IPS DF 4.7 (cell line): ENCODE measurements at regions not wholly inside any gene's neighbourhood (a gene's known extent, or its start where the extent isn't known, plus 50 kb on each side); places are given as distances from the start of the nearest gene placed in this dataset.
"Not testable (repeated sequence)": the region's sequence is repeated elsewhere in the genome, so short reads cannot be mapped to it uniquely, and the experiment has no call there.

Source experiments
- DNase-seq: peaks from one replicate; pipeline ENCODE4 v3.0.0-alpha.2; 2013; ENCODE audit warnings: low spot score; ENCODE audit errors: extremely low read depth

DNA sequence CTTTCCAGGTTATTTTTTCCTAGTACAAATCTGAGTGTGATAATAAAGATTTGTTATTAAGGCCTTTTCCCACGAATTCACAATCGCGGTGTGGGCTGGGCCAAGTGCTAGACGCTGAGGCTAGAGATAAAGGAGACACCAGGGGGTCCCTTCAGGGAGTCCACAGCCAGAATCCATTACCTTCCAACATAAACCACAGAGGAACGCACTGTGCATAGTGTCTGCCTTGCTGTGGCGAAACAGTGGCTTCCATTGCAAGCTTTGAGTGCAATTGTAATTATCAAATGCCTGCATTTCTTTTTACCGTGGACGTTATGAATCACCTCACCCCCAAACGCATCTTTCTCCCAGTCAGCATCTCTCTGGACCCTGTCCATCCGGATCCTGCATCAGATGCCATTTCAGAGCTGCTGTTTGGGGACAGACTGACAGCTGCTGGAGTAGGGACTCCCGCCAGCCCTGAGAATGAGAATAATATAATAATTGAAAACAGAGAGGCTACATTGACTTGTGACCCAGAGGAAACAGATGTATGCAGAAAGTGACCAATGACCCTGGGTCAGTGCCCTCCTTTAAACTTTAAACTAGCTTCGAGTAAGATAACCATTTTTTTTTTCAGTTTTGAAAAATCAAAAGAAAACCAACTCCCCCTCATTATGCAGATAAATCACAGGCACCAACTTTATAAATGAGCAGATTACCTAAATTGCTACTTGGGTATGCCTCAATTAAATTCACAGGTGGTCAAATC is 456.2 kb upstream of the NRP1 start:
- DNase-seq, result no peak

DNA sequence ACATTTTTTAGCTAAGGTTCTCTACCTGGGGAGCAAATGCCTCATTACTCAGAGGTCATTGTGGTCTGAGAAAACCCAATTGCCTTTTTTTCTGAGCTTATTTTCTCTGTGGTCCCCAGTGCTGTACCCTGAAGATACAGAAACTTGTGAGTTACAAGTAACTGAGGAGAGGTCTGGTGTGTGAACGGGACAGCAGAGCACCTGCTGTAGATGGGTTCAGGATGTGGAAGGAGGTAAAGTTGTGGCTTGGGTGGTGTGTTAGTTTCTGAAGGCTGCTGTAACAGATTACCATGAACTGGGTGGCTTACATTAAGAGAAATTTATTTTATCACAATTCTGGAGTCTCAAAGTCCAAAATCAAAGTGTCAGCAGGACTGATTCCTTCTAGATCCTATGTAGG is 449.1 kb upstream of the NRP1 start:
- no peak for DNase-seq

DNA sequence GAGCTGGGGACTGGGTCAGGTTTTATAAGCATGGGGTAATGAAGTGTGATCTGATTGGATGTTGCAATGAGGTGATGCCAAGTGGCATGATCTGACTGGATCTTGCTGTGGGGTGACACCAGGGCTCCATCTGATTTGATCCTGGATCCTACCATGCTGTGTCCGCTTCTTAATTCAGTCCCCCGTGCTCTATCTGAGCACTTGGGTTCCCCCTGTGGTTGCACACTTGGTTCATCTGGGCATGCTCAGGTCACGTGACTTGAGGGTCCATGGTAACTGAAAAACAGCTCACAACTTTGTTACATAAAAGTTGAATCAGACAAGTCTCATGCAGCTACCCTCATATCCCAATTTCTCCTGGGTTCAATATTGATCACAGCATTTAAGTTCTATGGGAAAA is 448.6 kb upstream of the NRP1 start:
- DNase-seq, result no peak

DNA sequence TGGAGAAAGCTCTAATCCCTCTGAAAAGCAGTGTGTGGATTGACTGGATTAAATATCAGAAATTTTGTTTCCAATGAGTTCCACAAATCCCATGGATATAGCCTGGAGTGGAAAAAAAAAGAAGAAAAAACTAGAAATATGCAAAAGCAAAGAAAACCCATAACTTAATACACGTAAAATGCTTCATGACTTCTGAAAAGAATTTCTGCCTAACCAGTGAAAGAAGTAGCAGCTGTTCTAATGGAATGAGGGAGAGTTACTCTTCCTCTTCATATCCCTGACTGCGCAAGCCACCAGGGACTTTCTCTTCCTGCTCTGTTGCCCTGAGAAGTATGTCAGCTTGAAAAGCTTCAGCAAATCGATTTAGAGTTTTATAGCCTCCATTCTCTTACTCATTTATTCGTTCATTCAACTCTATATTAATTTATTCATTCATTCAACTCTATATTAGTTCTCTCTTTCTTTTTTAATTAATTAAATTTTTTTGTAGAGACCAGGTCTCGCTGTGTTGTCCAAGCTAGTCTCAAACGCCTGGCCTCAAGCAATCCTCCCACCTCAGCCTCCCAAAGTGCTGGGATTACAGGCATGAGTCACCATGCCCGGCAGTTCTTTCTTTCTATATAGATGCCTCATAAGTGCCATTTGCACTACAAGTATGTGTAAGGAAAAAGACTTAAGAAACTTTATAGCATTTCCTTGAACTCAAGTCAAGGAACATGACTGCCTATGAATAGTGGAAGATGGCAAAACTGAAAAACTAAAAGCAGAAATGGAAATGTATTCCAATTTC is 447.3 kb upstream of the NRP1 start:
- DNase-seq, result no peak

DNA sequence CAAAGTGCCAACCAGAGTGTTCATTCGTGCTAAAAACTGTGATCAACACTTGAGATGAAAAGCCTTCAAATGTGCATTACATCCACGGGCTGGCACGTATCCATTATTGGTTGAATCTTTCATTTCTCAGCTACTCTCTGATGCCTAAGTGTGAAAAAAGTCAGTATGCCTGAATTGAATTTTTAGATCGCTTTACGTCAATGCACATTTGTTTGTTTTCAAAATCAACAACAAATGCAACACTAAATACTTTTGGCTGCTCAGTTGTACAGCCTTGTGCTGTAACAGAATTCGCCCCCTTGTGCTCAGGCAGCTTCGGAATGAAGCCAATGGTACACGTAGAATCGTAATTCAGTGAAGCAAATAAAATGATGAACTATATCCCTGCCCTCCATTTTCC is 446.5 kb upstream of the NRP1 start:
- no peak for DNase-seq

GRCh38 chr10:33777223-33777622 is 442.8 kb upstream of the NRP1 start:
- no peak for DNase-seq

GRCh38 chr10:33776419-33777070 is 442.1 kb upstream of the NRP1 start:
- no peak for DNase-seq

DNA sequence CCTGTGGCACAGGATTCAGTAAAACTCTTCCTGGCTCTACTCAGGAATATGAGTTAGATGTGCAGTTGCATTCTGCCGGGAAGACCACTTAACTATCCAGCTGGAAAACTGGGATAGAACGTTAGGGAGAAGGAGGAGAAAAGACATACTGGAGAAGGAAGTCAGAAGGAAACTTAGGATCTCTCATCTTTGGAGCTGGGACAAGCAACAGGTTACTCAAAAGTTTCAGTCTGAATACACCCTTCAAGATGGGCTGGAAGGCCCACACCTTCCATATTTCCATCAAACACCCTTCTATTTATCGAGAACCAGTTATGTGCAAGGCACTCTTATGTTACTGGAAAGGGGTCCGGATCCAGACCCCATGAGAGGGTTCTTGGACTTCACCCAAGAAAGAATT is 440.4 kb upstream of the NRP1 start:
- DNase-seq, result no peak

- no peak for DNase-seq
Observed at GRCh38 chr10:33773886-33774480, 439.5 kb upstream of the NRP1 start.

GRCh38 chr10:33773253-33773573 is 438.7 kb upstream of the NRP1 start:
- DNase-seq, result no peak

GRCh38 chr10:33772370-33773252 is 438.1 kb upstream of the NRP1 start:
- DNase-seq, result peak; percentile 56

GRCh38 chr10:33771856-33772255 is 437.4 kb upstream of the NRP1 start:
- DNase-seq, result not testable (repeated sequence)

DNA sequence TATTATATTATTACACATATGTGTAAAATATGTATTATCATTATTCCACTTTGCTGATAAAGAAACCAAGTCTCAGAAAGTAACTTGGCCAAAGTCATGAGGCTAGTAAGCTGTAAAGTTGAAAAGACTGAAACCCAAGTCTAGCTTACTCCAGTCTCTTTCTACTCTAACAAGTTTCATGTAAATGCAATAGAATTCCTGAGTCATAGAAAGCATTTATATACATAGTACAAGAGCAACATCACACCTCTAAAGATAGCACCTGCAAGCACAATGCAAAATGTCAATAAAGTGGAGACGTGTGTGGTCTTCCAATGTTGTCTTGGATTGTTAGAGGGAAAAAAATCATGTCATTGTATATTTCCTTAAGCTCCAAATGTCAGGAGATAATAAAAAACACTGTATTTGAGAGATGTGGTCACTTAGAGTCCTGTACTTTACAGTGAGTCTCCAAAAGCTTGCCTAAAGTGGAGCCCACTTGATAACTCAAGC is 430.3 kb upstream of the NRP1 start:
- no peak for DNase-seq

GRCh38 chr10:33760056-33760943 is 425.8 kb upstream of the NRP1 start:
- no peak for DNase-seq

- no peak for DNase-seq
Observed at GRCh38 chr10:33759191-33759590, 424.7 kb upstream of the NRP1 start.

DNA sequence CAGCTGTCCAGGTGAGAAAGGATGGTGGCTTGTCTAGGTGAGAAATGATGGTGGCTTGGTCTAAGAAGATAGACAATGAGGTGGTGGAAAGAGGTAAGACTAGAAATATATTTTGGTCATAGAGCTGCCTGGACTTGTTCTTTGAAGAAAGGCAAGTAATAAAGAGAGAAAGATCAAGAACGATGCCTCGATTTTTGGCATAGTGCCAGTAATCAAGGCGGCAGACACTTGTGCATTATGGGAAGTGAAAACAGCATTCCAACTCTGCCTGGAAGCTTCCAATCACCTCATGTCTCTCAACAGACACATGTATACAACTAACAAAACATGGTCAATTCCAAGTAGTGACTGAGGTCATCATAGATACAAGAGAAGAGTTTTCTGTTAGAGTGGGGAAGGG is 423.8 kb upstream of the NRP1 start:
- DNase-seq, result no peak

DNA sequence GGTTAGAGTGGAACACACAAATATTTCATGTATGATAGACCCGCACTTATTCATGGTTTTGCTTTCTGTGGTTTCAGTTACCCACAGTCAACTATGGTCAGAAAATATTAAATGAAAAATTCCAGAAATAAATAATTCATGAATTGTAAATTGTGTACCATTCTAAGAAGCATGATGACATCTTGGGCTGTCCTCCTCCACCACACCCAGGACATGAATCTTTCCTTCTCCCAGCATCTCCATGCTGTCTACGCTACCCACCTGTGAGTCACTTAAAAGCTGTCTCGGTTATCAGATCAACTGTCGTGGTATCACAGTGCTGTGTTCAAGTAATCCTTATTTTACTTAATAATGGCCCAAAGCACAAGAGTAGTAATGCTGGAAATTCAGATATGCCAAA is 419.6 kb upstream of the NRP1 start:
- DNase-seq, result no peak

DNA sequence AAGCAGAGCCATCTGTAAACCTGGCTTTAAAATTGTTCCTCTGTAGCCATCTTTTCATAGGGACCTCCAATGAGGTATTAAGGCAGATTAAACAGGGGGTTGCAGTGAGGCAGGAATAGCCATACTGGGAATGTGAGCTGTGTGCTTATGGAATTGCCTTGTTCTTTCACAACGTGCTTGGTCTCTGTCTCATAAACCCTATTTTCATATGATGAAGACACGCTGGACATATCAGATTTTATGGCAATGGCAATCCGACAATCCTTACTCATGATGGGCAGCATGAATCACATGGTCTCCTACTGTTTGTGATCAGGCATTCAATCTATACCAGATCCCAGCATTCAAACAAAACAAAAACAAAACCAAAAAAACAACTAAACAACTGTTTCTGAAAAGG is 418.9 kb upstream of the NRP1 start:
- no peak for DNase-seq

- DNase-seq, result no peak
Observed at GRCh38 chr10:33749790-33750189, 415.3 kb upstream of the NRP1 start.
